ENCODE measurements at regions not wholly inside any gene's neighbourhood (a gene's known extent, or its start where the extent isn't known, plus 50 kb on each side); places are given as distances from the start of the nearest gene placed in this dataset.

DNA sequence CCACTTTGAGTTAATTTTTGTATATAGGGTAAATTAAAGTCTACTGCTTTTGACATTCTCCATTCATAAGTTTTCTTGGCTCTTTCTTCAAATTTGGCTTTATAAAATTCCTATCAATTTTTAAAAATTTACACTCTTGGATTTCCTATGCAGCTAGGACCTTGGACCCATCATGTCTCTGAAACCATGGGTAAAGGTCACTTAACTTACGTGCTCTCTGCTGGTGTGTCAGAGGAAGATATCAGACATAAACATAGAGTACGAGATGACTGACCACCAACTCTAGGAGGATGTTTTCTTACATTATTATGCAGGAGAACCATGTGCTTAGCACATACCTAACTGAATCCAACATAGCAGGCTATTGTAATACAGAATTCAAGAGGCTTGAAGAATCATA lies 62.5 kb upstream of the C1GALT1C1 start:
- no peak for DNase-seq (ENCODE audit: low read depth)
- TF ChIP-seq, protein P1, sequence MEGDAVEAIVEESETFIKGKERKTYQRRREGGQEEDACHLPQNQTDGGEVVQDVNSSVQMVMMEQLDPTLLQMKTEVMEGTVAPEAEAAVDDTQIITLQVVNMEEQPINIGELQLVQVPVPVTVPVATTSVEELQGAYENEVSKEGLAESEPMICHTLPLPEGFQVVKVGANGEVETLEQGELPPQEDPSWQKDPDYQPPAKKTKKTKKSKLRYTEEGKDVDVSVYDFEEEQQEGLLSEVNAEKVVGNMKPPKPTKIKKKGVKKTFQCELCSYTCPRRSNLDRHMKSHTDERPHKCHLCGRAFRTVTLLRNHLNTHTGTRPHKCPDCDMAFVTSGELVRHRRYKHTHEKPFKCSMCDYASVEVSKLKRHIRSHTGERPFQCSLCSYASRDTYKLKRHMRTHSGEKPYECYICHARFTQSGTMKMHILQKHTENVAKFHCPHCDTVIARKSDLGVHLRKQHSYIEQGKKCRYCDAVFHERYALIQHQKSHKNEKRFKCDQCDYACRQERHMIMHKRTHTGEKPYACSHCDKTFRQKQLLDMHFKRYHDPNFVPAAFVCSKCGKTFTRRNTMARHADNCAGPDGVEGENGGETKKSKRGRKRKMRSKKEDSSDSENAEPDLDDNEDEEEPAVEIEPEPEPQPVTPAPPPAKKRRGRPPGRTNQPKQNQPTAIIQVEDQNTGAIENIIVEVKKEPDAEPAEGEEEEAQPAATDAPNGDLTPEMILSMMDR (IDR thresholded peaks at IDR 0.05; ENCODE audit: control insufficient read depth, insufficient read depth, low read depth, low read length, missing control alignments), result no peak
- H3K4me3 ChIP-seq (ENCODE audit: control insufficient read depth, low read depth, low read length), result no peak overlapping the region

DNA sequence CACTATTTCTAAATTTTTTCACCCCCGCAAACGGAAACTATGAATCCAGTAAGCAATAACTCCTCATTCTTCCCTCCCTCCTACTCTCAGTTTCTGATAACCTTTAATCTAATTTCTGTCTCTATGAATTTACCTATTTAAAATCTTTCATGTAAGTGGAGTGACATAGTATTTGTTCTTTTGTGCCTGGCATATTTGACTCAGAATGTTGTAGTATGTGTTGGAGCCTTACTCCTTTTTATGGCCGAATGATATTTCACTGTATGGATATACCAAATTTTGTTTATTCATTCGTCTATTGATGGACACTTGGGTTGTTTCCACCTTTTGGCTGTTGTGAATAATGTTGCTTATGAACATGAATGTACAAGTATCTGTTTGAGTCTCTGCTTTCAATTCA lies 61.1 kb upstream of the C1GALT1C1 start:
- TF ChIP-seq, protein P1 (IDR thresholded peaks at IDR 0.05; ENCODE audit: control insufficient read depth, insufficient read depth, low read depth, low read length, missing control alignments), result no peak
- DNase-seq (ENCODE audit: low read depth), result no peak
- no peak overlapping the region for H3K4me3 ChIP-seq (ENCODE audit: control insufficient read depth, low read depth, low read length)

DNA sequence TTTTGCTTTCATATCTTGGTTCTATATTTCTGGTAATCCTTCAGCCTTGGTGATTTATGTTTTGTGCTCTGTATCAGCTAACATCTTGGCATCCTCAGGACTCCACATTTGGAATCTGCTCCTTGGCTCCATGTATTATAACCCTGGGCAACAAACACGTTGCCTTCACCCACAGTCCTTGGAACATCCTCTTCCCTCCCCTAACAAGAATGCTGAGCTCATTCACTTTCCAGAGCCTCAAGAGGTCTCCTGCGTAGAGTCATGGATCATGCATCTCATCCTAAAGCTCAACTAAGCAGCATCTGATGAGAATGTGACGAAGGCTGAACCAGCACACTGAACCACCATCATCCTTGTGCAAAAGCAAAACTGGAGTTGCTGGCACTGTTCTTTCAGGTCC lies 60.5 kb upstream of the C1GALT1C1 start:
- H3K4me3 ChIP-seq (ENCODE audit: control insufficient read depth, low read depth, low read length), result no peak overlapping the region
- no peak for DNase-seq (ENCODE audit: low read depth)
- TF ChIP-seq, protein P1 (IDR thresholded peaks at IDR 0.05; ENCODE audit: control insufficient read depth, insufficient read depth, low read depth, low read length, missing control alignments), result no peak

DNA sequence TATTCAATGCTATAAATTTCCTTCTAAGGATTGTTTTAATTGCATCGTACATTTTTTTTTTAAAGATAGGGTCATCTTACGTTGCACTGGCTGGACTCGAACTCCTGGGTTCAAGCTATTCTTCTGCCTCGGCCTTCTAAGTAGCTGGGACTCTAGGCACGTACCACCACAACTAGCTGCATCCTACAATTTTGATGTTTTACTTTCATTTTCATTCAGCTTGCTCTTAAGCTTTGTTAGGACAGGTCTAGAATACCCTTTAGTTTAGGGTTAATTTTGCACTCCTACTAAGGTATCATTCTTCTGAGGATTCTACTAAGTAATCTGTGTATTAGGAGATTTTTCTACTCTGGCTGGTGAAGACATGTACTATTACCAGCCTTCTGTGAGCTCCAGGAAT lies 50.2 kb upstream of the C1GALT1C1 start:
- no peak overlapping the region for H3K4me3 ChIP-seq (ENCODE audit: control insufficient read depth, low read depth, low read length)
- TF ChIP-seq, protein P1 (IDR thresholded peaks at IDR 0.05; ENCODE audit: control insufficient read depth, insufficient read depth, low read depth, low read length, missing control alignments), result no peak
- no peak for DNase-seq (ENCODE audit: low read depth)
